Pulmonary artery endothelial cell (primary cell): ENCODE measurements at regions not wholly inside any gene's neighbourhood (a gene's known extent, or its start where the extent isn't known, plus 50 kb on each side); places are given as distances from the start of the nearest gene placed in this dataset.

Experiments used
- DNase-seq: peaks from one replicate; pipeline ENCODE4 v3.0.0-alpha.2; 2011; ENCODE audit warnings: low read depth, low spot score

- DNase-seq, result no peak
These were observed 171.2 kb downstream of the ZNF365 start for GRCh38 chr10:62545160-62546066.

GRCh38 chr10:62548686-62549085 is 174.5 kb downstream of the ZNF365 start:
- DNase-seq, result no peak

- DNase-seq, result no peak
These were observed 176.0 kb downstream of the ZNF365 start for GRCh38 chr10:62550173-62550572.

GRCh38 chr10:62554632-62555199 is 180.5 kb downstream of the ZNF365 start:
- no peak for DNase-seq

GRCh38 chr10:62559481-62560200 is 185.5 kb downstream of the ZNF365 start:
- no peak for DNase-seq

GRCh38 chr10:62560201-62560819 is 186.1 kb downstream of the ZNF365 start:
- DNase-seq, result no peak

- DNase-seq, result no peak
These were observed 187.0 kb downstream of the ZNF365 start for GRCh38 chr10:62561151-62561550.

GRCh38 chr10:62562101-62562500 is 187.9 kb downstream of the ZNF365 start:
- no peak for DNase-seq

GRCh38 chr10:62562795-62563194 is 188.6 kb downstream of the ZNF365 start:
- no peak for DNase-seq

- DNase-seq, result no peak
These were observed 199.8 kb downstream of the ZNF365 start for GRCh38 chr10:62573929-62574328.

- no peak for DNase-seq
These were observed 202.9 kb downstream of the ZNF365 start for GRCh38 chr10:62577076-62577475.

GRCh38 chr10:62577666-62578291 is 203.6 kb downstream of the ZNF365 start:
- no peak for DNase-seq

- no peak for DNase-seq
These were observed 204.1 kb downstream of the ZNF365 start for GRCh38 chr10:62578301-62578700.

GRCh38 chr10:62578916-62579315 is 204.7 kb downstream of the ZNF365 start:
- DNase-seq, result no peak

GRCh38 chr10:62580396-62580795 is 206.2 kb downstream of the ZNF365 start:
- DNase-seq, result no peak

GRCh38 chr10:62581351-62581750 is 207.2 kb downstream of the ZNF365 start:
- no peak for DNase-seq

GRCh38 chr10:62582101-62582705 is 208.0 kb downstream of the ZNF365 start:
- DNase-seq, result no peak

- DNase-seq, result no peak
These were observed 208.6 kb downstream of the ZNF365 start for GRCh38 chr10:62582804-62583208.

GRCh38 chr10:62583876-62584615 is 209.9 kb downstream of the ZNF365 start:
- no peak for DNase-seq

GRCh38 chr10:62584731-62585130 is 210.6 kb downstream of the ZNF365 start:
- no peak for DNase-seq
